Fibroblast of lung (primary cell): ENCODE measurements at regions not wholly inside any gene's neighbourhood (a gene's known extent, or its start where the extent isn't known, plus 50 kb on each side); places are given as distances from the start of the nearest gene placed in this dataset.

Experiments used
- DNase-seq, 2 donors: peaks; one replicate each; pipeline versions ENCODE4 v3.0.0 to v3.0.0-alpha.2; 2010; ENCODE audit warnings: low read depth in 2 of 2
- H2AFZ ChIP-seq: 2 replicates; pipeline ENCODE4 v1.5.1; 2012; ENCODE audit warnings: low read length, control low read depth, inconsistent platforms
- H3K27ac ChIP-seq: 2 replicates; pipeline ENCODE4 v1.5.1; 2011; ENCODE audit warnings: low read length, control low read depth; ENCODE audit not compliant: insufficient read depth
- H3K27me3 ChIP-seq: 2 replicates; pipeline ENCODE4 v1.5.1; 2011; ENCODE audit warnings: mild to moderate bottlenecking, low read length; ENCODE audit not compliant: control insufficient read depth, insufficient read depth
- H3K36me3 ChIP-seq: 2 replicates; pipeline ENCODE4 v1.5.1; 2011; ENCODE audit warnings: low read length; ENCODE audit not compliant: control insufficient read depth, insufficient read depth
- H3K4me1 ChIP-seq: 2 replicates; pipeline ENCODE4 v1.5.1; 2011; ENCODE audit warnings: low read length; ENCODE audit not compliant: control insufficient read depth, insufficient read depth; ENCODE audit errors: extremely low read depth
- H3K4me2 ChIP-seq: 2 replicates; pipeline ENCODE4 v1.5.1; 2011; ENCODE audit warnings: low read length, control low read depth; ENCODE audit not compliant: insufficient read depth; ENCODE audit errors: extremely low read depth
- H3K4me3 ChIP-seq, 4 experiments: fragments of 200-600 bp in 1 of 4; sonication (generic) in 1 of 4; replicated peaks in 1 of 4; 2 replicates each; pipeline ENCODE4 v1.5.1; 2011 to 2016; ENCODE audit warnings: low read length in 4 of 4, low read depth in 3 of 4, mild to moderate bottlenecking in 3 of 4, control low read depth in 2 of 4, inconsistent platforms in 1 of 4, mixed read lengths in 1 of 4; ENCODE audit not compliant: insufficient read depth in 1 of 4; ENCODE audit errors: control extremely low read depth in 1 of 4
- H3K79me2 ChIP-seq: 2 replicates; pipeline ENCODE4 v1.5.1; 2012; ENCODE audit warnings: mild to moderate bottlenecking, low read length, inconsistent platforms; ENCODE audit not compliant: control insufficient read depth, insufficient read depth
- H3K9ac ChIP-seq: 2 replicates; pipeline ENCODE4 v1.5.1; 2011; ENCODE audit warnings: mild to moderate bottlenecking, low read length, control low read depth; ENCODE audit not compliant: insufficient read depth
- H3K9me3 ChIP-seq: 2 replicates; pipeline ENCODE4 v1.5.1; 2012; ENCODE audit warnings: low read depth, low read length; ENCODE audit not compliant: control insufficient read depth, insufficient read depth
- H4K20me1 ChIP-seq: 2 replicates; pipeline ENCODE4 v1.5.1; 2011; ENCODE audit warnings: low read length; ENCODE audit not compliant: control insufficient read depth, insufficient read depth; ENCODE audit errors: extremely low read depth
- EZH2 ChIP-seq: IDR thresholded peaks from 2 replicates; pipeline ENCODE4 v1.5.1; 2012; ENCODE audit warnings: low read length, control low read depth, mild to moderate bottlenecking; ENCODE audit errors: missing control alignments
- TF ChIP-seq, protein P1 (sequence below), 2 donors: IDR thresholded peaks in 1 of 2; conservative IDR thresholded peaks in 1 of 2; 1 replicate in 1 of 2; 2 replicates in 1 of 2; pipeline ENCODE4 v1.5.1; 2011 to 2012; ENCODE audit warnings: low read length in 2 of 2, control low read depth in 1 of 2, inconsistent platforms in 1 of 2, low read depth in 1 of 2, mild to moderate bottlenecking in 1 of 2

GRCh38 chr5:160918386-160918785, 66.4 kb upstream of the ATP10B start:
- H4K20me1 ChIP-seq = no peaks in the 10 kb centered on the region
- H3K27ac ChIP-seq = no peak overlapping the region
- H3K4me2 ChIP-seq = no peak overlapping the region
- H2AFZ ChIP-seq = no peak overlapping the region
- no peak for TF ChIP-seq EZH2
- TF ChIP-seq, protein P1, sequence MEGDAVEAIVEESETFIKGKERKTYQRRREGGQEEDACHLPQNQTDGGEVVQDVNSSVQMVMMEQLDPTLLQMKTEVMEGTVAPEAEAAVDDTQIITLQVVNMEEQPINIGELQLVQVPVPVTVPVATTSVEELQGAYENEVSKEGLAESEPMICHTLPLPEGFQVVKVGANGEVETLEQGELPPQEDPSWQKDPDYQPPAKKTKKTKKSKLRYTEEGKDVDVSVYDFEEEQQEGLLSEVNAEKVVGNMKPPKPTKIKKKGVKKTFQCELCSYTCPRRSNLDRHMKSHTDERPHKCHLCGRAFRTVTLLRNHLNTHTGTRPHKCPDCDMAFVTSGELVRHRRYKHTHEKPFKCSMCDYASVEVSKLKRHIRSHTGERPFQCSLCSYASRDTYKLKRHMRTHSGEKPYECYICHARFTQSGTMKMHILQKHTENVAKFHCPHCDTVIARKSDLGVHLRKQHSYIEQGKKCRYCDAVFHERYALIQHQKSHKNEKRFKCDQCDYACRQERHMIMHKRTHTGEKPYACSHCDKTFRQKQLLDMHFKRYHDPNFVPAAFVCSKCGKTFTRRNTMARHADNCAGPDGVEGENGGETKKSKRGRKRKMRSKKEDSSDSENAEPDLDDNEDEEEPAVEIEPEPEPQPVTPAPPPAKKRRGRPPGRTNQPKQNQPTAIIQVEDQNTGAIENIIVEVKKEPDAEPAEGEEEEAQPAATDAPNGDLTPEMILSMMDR (conservative IDR thresholded peaks at IDR 0.05 in 1 of 2, IDR thresholded peaks at IDR 0.05 in 1 of 2; ENCODE audit: low read depth in 1 of 2, low read length in 2 of 2) = no peak
- no peak overlapping the region for H3K9ac ChIP-seq
- H3K4me1 ChIP-seq = no peaks in the 10 kb centered on the region
- no peaks in the 10 kb centered on the region for H3K9me3 ChIP-seq
- no peak overlapping the region for H3K4me3 ChIP-seq
- no peaks in the 10 kb centered on the region for H3K36me3 ChIP-seq
- no peak for DNase-seq
- no peaks in the 10 kb centered on the region for H3K79me2 ChIP-seq
- no peaks in the 10 kb centered on the region for H3K27me3 ChIP-seq

DNA sequence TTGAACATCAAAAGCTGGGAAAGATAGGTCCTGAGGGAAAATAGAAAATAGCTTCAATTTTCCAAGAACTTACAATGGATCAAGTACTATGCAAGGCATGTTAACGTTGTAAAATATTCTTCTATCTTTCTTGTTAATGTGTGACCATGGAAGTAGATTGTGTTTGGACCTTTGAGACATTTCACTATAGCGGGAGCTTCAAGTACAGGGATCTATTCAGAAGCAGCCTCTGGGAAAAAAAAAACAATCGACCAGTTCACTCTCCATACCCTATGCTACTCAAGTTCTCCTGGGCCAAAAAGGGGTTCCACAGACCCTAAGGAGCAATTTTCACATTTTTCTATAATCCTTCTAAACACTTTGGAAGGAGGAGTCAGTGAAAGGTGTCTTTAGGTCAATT, 54.1 kb upstream of the ATP10B start:
- H3K79me2 ChIP-seq = no peaks in the 10 kb centered on the region
- H3K27me3 ChIP-seq = no peaks in the 10 kb centered on the region
- H2AFZ ChIP-seq = no peak overlapping the region
- H4K20me1 ChIP-seq = no peaks in the 10 kb centered on the region
- no peaks in the 10 kb centered on the region for H3K36me3 ChIP-seq
- no peak for TF ChIP-seq EZH2
- TF ChIP-seq, protein P1 (conservative IDR thresholded peaks at IDR 0.05 in 1 of 2, IDR thresholded peaks at IDR 0.05 in 1 of 2; ENCODE audit: low read depth in 1 of 2, low read length in 2 of 2) = no peak
- DNase-seq = no peak
- H3K4me3 ChIP-seq = no peak overlapping the region
- no peak overlapping the region for H3K27ac ChIP-seq
- no peaks in the 10 kb centered on the region for H3K9me3 ChIP-seq
- no peaks in the 10 kb centered on the region for H3K4me1 ChIP-seq
- H3K4me2 ChIP-seq = no peak overlapping the region
- no peak overlapping the region for H3K9ac ChIP-seq

- Histone ChIP-seq H3K9me3 (no peaks in the 10 kb centered on the region), H3K4me1 (no peaks in the 10 kb centered on the region), H3K9ac (no peak overlapping the region), H3K36me3 (no peaks in the 10 kb centered on the region), H4K20me1 (no peaks in the 10 kb centered on the region), H3K4me2 (no peak overlapping the region), H3K79me2 (no peaks in the 10 kb centered on the region), H3K27ac (no peak overlapping the region), H3K4me3 (no peak overlapping the region), H2AFZ (no peak overlapping the region), H3K27me3 (no peaks in the 10 kb centered on the region)
- TF ChIP-seq, protein P1 (conservative IDR thresholded peaks at IDR 0.05 in 1 of 2, IDR thresholded peaks at IDR 0.05 in 1 of 2; ENCODE audit: low read depth in 1 of 2, low read length in 2 of 2) = no peak
- no peak for TF ChIP-seq EZH2
- no peak for DNase-seq
Observed at GRCh38 chr5:160905285-160905684, 53.3 kb upstream of the ATP10B start.
